ENCODE measurements at regions not wholly inside any gene's neighbourhood (a gene's known extent, or its start where the extent isn't known, plus 50 kb on each side); places are given as distances from the start of the nearest gene placed in this dataset.
A peak's percentile ranks its signal among the peaks of the same experiment; 100 is the strongest.

GRCh38 chr16:54443839-54444238, 157.3 kb upstream of the IRX3 start:
- no peak for DNase-seq (ENCODE audit: low read depth)
- no peak for TF ChIP-seq CTCF (conservative IDR thresholded peaks at IDR 0.05; ENCODE audit: control insufficient read depth, insufficient read depth, low read depth, low read length)
- no peak overlapping the region for H3K4me3 ChIP-seq (ENCODE audit: control insufficient read depth, low read depth, low read length)

- H3K4me3 ChIP-seq (ENCODE audit: control insufficient read depth, low read depth, low read length) = no peak overlapping the region
- DNase-seq (ENCODE audit: low read depth) = peak; percentile 39
- no peak for TF ChIP-seq CTCF (conservative IDR thresholded peaks at IDR 0.05; ENCODE audit: control insufficient read depth, insufficient read depth, low read depth, low read length)
These were observed 156.8 kb upstream of the IRX3 start for GRCh38 chr16:54443352-54443751.

DNA sequence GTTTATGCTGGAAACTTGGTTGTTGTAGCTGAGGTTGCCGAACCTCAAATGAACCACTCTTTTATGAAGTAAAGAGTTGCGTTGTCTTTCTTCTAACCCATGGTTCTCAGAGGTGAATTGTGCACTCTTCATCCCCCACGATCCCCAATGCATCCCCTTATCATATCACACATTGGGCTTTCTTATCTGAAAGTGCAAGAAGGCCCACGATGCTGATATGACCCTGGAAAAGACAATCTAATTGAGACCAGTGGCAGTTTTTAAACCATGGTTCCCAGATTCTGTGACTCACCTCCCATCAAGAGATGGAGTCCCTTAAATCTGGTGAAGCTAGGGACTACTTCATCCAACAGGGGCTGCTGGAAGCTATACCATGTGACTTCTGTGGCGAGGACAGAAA, 156.3 kb upstream of the IRX3 start:
- no peak overlapping the region for H3K4me3 ChIP-seq (ENCODE audit: control insufficient read depth, low read depth, low read length)
- no peak for DNase-seq (ENCODE audit: low read depth)
- no peak for TF ChIP-seq CTCF (conservative IDR thresholded peaks at IDR 0.05; ENCODE audit: control insufficient read depth, insufficient read depth, low read depth, low read length)

DNA sequence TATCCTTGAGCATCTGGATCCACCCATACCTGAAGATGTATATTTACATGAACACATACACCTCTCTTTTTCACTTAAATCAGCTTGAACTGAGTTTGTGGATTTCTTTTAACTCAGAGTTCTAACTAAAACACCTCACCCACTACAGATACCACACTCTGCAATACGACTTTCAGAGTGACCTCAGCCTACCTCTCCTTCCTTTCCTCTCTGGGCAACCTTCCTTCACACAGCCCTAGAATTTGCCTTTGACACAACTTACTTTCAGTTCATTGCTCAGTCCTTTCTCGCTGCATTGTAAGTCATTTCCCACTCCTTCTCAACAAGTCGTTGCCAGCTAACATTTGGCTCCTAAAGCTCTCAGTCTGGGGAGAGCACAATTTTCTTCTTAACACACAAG, 151.9 kb upstream of the IRX3 start:
- TF ChIP-seq CTCF (conservative IDR thresholded peaks at IDR 0.05; ENCODE audit: control insufficient read depth, insufficient read depth, low read depth, low read length) = no peak
- DNase-seq (ENCODE audit: low read depth) = no peak
- no peak overlapping the region for H3K4me3 ChIP-seq (ENCODE audit: control insufficient read depth, low read depth, low read length)

DNA sequence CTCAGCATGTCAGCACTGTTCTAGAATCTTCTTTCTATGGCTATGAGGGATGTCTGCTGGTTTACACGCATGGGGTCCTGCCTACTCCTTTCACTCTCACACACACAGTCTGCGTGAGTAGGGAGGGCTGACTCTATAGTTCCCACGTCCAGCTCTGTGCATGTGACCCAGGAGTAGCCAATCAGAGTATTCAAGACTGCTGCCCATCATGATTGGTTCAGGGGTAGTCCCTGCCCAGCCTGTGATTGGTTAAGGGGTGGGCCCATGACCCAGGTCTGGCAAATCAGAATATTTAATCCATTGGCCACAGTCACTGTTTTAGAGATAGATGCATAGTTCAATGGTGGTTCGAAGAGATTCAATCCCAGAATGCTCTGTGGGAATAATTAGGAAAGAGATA, 151.3 kb upstream of the IRX3 start:
- no peak overlapping the region for H3K4me3 ChIP-seq (ENCODE audit: control insufficient read depth, low read depth, low read length)
- DNase-seq (ENCODE audit: low read depth) = no peak
- no peak for TF ChIP-seq CTCF (conservative IDR thresholded peaks at IDR 0.05; ENCODE audit: control insufficient read depth, insufficient read depth, low read depth, low read length)

GRCh38 chr16:54437401-54437800, 150.8 kb upstream of the IRX3 start:
- TF ChIP-seq CTCF (conservative IDR thresholded peaks at IDR 0.05; ENCODE audit: control insufficient read depth, insufficient read depth, low read depth, low read length) = no peak

GRCh38 chr16:54436346-54436745, 149.8 kb upstream of the IRX3 start:
- TF ChIP-seq CTCF (conservative IDR thresholded peaks at IDR 0.05; ENCODE audit: control insufficient read depth, insufficient read depth, low read depth, low read length) = no peak
- DNase-seq (ENCODE audit: low read depth) = no peak
- H3K4me3 ChIP-seq (ENCODE audit: control insufficient read depth, low read depth, low read length) = no peak overlapping the region

More at GRCh38 chr16:54437401-54437800, 150.8 kb upstream of the IRX3 start:
- H3K4me3 ChIP-seq (ENCODE audit: control insufficient read depth, low read depth, low read length) = no peak overlapping the region
- no peak for DNase-seq (ENCODE audit: low read depth)
